Endothelial cell of umbilical vein (primary cell): ENCODE measurements at regions not wholly inside any gene's neighbourhood (a gene's known extent, or its start where the extent isn't known, plus 50 kb on each side); places are given as distances from the start of the nearest gene placed in this dataset.

Experiments
- BruUV-seq: library from RNA; stranded (reverse); fragments of 400-500 nt; replicated peaks from 2 replicates; lab custom pipeline; 2021; lab: Mats Ljungman, UMichigan
- CTCF ChIA-PET: fragments of 300-600, 350-600 bp; sonication (Branson Sonifier 250); formaldehyde crosslinking; loops from one replicate; lab custom pipeline; 2021; ENCODE audit warnings: antibody characterized with exemption, inconsistent platforms; lab: Charles Lee
- POLR2A ChIA-PET: fragments of 300-600, 350-600 bp; sonication (Branson Sonifier 250); formaldehyde crosslinking; loops from one replicate; lab custom pipeline; 2021; ENCODE audit warnings: antibody characterized with exemption, inconsistent platforms; lab: Charles Lee
- DNase-seq: peaks from one replicate; pipeline ENCODE4 v3.0.0-alpha.2; 2011; ENCODE audit warnings: low read depth, low spot score
- FAIRE-seq: peaks from 2 replicates; lab custom pipeline; 2011; peaks lifted over from hg19 to GRCh38; lab: Jason Lieb, UNC
- H2AFZ ChIP-seq: 2 replicates; pipeline ENCODE4 v1.6.0; 2012; ENCODE audit warnings: low read depth, low read length, control low read depth, inconsistent platforms
- H3K27ac ChIP-seq: 2 replicates; pipeline ENCODE4 v1.5.1; 2011; ENCODE audit warnings: low read depth, mild to moderate bottlenecking, control low read depth, low read length, moderate library complexity; ENCODE audit not compliant: insufficient read depth
- H3K27me3 ChIP-seq, 2 experiments: 2 replicates each; pipeline versions ENCODE4 v1.6.0 to v1.6.1; 2011; ENCODE audit warnings: low read length in 2 of 2, mixed read lengths in 1 of 2; ENCODE audit not compliant: control insufficient read depth in 2 of 2, insufficient read depth in 2 of 2
- H3K36me3 ChIP-seq, 2 experiments: 2 replicates in 1 of 2; 3 replicates in 1 of 2; pipeline ENCODE4 v1.5.1; 2011; ENCODE audit warnings: low read length in 2 of 2, mild to moderate bottlenecking in 1 of 2, moderate library complexity in 1 of 2; ENCODE audit not compliant: control insufficient read depth in 2 of 2, insufficient read depth in 2 of 2; ENCODE audit errors: extremely low read depth in 1 of 2
- H3K4me1 ChIP-seq: 3 replicates; pipeline ENCODE4 v1.5.1; 2011; ENCODE audit warnings: mild to moderate bottlenecking, low read length; ENCODE audit not compliant: control insufficient read depth, insufficient read depth; ENCODE audit errors: extremely low read depth
- H3K4me2 ChIP-seq: 2 replicates; pipeline ENCODE4 v1.6.1; 2011; ENCODE audit warnings: low read length, control low read depth, mixed read lengths; ENCODE audit not compliant: insufficient read depth
- H3K4me3 ChIP-seq, 3 experiments: fragments of 200-600 bp in 1 of 3; sonication (generic), shearing (Covaris generic) in 1 of 3; replicated peaks in 1 of 3; 2 replicates each; pipeline ENCODE4 v1.5.1; 2011 to 2016; ENCODE audit warnings: control low read depth in 3 of 3, low read length in 3 of 3, mild to moderate bottlenecking in 2 of 3, inconsistent platforms in 1 of 3, low read depth in 1 of 3, moderate library complexity in 1 of 3; ENCODE audit not compliant: insufficient read depth in 1 of 3
- H3K79me2 ChIP-seq: 2 replicates; pipeline ENCODE4 v1.6.0; 2012; ENCODE audit warnings: low read length, inconsistent platforms; ENCODE audit not compliant: control insufficient read depth, insufficient read depth
- H3K9ac ChIP-seq: replicated peaks from 2 replicates; pipeline ENCODE3; 2011; ENCODE audit warnings: low read length, control low read depth; ENCODE audit not compliant: insufficient read depth; ENCODE audit errors: extremely low read depth
- H3K9me1 ChIP-seq: replicated peaks from 3 replicates; pipeline ENCODE4 v1.6.0; 2011; ENCODE audit warnings: mild to moderate bottlenecking, low read length; ENCODE audit not compliant: control insufficient read depth, insufficient read depth; ENCODE audit errors: extremely low read depth
- H3K9me3 ChIP-seq: replicated peaks from 2 replicates; pipeline ENCODE4 v1.5.1; 2012; ENCODE audit warnings: low read length, inconsistent platforms; ENCODE audit not compliant: control insufficient read depth, insufficient read depth
- H4K20me1 ChIP-seq: replicated peaks from 2 replicates; pipeline ENCODE3; 2011; ENCODE audit warnings: mild to moderate bottlenecking, low read length; ENCODE audit not compliant: control insufficient read depth, insufficient read depth; ENCODE audit errors: extremely low read depth
- EZH2 ChIP-seq: IDR thresholded peaks from 2 replicates; pipeline ENCODE4 v1.6.1; 2012; ENCODE audit warnings: borderline replicate concordance, low read depth, mild to moderate bottlenecking, moderate library complexity, low read length, inconsistent platforms; ENCODE audit not compliant: severe bottlenecking
- FOS ChIP-seq: IDR thresholded peaks from 2 replicates; pipeline ENCODE4 v1.6.1; 2011; ENCODE audit warnings: mild to moderate bottlenecking, low read length, moderate library complexity, borderline replicate concordance; ENCODE audit not compliant: insufficient read depth
- GATA2 ChIP-seq: IDR thresholded peaks from 2 replicates; pipeline ENCODE4 v1.7.0; 2011; ENCODE audit warnings: low read depth, mild to moderate bottlenecking, moderate library complexity, mixed read lengths, low read length; ENCODE audit not compliant: insufficient read length, insufficient read depth
- JUN ChIP-seq: IDR thresholded peaks from 2 replicates; pipeline ENCODE4 v1.6.1; 2011; ENCODE audit warnings: borderline replicate concordance, low read depth; ENCODE audit not compliant: insufficient read length, insufficient read depth
- MYC ChIP-seq: IDR thresholded peaks from one replicate; pipeline ENCODE4 v1.6.1; 2011; ENCODE audit warnings: mild to moderate bottlenecking, low read depth, low read length
- POLR2A ChIP-seq: IDR thresholded peaks from 2 replicates; pipeline ENCODE4 v1.6.1; 2012; ENCODE audit warnings: low read depth, mild to moderate bottlenecking, control low read depth, low read length
- POLR2AphosphoS5 ChIP-seq: IDR thresholded peaks from 2 replicates; pipeline ENCODE4 v1.6.1; 2012; ENCODE audit warnings: low read depth, mild to moderate bottlenecking, control low read depth, low read length, moderate library complexity; ENCODE audit not compliant: insufficient read depth
- dilution Hi-C: fragments of 300-500 bp; cut with MboI; formaldehyde crosslinking; loops from one replicate; pipeline ENCODE4 v1.15.0; 2019; ENCODE audit warnings: low sequenced_read_pairs; ENCODE audit not compliant: extremely low pct_ligation_motif_present
- intact Hi-C: fragments of 100-400 bp; cut with micrococcal nuclease; formaldehyde crosslinking; loops from one replicate; pipeline ENCODE4 v1.10.0; 2022
- TF ChIP-seq, protein P1 (sequence below), 2 donors: IDR thresholded peaks; 1 replicate in 1 of 2; 2 replicates in 1 of 2; pipeline ENCODE4 v1.5.1; 2011; ENCODE audit warnings: low read length in 2 of 2, mild to moderate bottlenecking in 2 of 2, moderate library complexity in 2 of 2, control low read depth in 1 of 2, inconsistent platforms in 1 of 2, low read depth in 1 of 2; ENCODE audit not compliant: insufficient read depth in 1 of 2; ENCODE audit errors: extremely low read depth in 1 of 2
- TF ChIP-seq, protein P2 (sequence below): IDR thresholded peaks from 2 replicates; pipeline ENCODE4 v1.6.1; 2011; ENCODE audit not compliant: insufficient read depth, insufficient read length

DNA sequence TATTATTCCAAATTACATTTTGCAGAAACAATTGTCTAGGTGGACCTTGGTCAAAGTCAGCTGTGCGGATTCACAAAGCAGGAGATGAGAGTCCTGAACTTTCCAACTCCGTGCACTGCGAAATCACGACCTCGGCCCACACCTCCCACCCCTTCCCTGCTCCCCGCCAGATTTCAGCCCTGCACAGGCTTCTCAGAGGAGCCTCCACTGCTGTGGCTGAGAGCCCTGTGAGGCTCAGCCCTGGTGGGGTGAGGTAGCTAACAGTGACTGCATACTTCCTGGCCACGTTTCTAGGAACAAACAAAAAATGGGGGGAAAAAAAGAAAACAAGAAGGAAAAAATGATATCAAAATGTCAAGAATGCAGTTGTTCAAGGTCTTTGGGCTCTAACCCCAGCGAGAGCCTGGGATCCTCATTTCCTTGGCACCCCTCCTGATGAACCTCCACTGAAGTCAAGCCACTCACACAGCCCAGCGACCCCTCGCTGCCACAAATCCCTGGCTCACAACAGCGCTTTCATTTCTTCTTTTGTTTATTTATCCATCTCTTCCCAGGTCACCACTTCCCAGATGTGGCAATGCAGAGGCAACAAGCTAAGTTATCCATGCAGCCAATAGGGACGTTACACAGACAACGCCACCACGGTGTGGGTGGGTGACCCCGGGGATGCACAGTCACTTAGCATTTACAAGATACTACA is 729.7 kb upstream of the ID2 start:
- no peak overlapping the region for H3K27ac ChIP-seq
- BruUV-seq = no TSS peak
- FAIRE-seq = no peak
- TF ChIP-seq MYC (no peak), JUN (no peak), FOS (no peak), POLR2AphosphoS5 (no peak), POLR2A (no peak), GATA2 (no peak), EZH2 (no peak)
- TF ChIP-seq, protein P1, sequence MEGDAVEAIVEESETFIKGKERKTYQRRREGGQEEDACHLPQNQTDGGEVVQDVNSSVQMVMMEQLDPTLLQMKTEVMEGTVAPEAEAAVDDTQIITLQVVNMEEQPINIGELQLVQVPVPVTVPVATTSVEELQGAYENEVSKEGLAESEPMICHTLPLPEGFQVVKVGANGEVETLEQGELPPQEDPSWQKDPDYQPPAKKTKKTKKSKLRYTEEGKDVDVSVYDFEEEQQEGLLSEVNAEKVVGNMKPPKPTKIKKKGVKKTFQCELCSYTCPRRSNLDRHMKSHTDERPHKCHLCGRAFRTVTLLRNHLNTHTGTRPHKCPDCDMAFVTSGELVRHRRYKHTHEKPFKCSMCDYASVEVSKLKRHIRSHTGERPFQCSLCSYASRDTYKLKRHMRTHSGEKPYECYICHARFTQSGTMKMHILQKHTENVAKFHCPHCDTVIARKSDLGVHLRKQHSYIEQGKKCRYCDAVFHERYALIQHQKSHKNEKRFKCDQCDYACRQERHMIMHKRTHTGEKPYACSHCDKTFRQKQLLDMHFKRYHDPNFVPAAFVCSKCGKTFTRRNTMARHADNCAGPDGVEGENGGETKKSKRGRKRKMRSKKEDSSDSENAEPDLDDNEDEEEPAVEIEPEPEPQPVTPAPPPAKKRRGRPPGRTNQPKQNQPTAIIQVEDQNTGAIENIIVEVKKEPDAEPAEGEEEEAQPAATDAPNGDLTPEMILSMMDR (IDR thresholded peaks at IDR 0.05; ENCODE audit: extremely low read depth in 1 of 2, insufficient read depth in 1 of 2, low read depth in 1 of 2, low read length in 2 of 2) = no peak
- TF ChIP-seq, protein P2, sequence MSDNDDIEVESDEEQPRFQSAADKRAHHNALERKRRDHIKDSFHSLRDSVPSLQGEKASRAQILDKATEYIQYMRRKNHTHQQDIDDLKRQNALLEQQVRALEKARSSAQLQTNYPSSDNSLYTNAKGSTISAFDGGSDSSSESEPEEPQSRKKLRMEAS = no peak
- CTCF ChIA-PET = no interaction called here
- no peaks in the 10 kb centered on the region for H3K27me3 ChIP-seq
- no peaks in the 10 kb centered on the region for H3K4me1 ChIP-seq
- H3K36me3 ChIP-seq = no peaks in the 10 kb centered on the region
- H3K4me2 ChIP-seq = no peak overlapping the region
- peaks cover 2% of the 10 kb centered on the region for H3K9me3 ChIP-seq
- intact Hi-C loops (no loop called here), dilution Hi-C loops (no loop called here)
- no peaks in the 10 kb centered on the region for H4K20me1 ChIP-seq
- no peaks in the 10 kb centered on the region for H3K9me1 ChIP-seq
- POLR2A ChIA-PET = no interaction called here
- DNase-seq = no peak
- no peak overlapping the region for H3K9ac ChIP-seq
- no peaks in the 10 kb centered on the region for H3K79me2 ChIP-seq
- H3K4me3 ChIP-seq = no peak overlapping the region
- H2AFZ ChIP-seq = no peak overlapping the region
